HG03565 (cell line): ENCODE measurements at regions not wholly inside any gene's neighbourhood (a gene's known extent, or its start where the extent isn't known, plus 50 kb on each side); places are given as distances from the start of the nearest gene placed in this dataset.

ENCODE experiments used
- ATAC-seq: cut with Tn5 transposase; IDR thresholded peaks from one replicate; pipeline ENCODE4 v1.9.1; 2021; ENCODE audit warnings: mild to moderate bottlenecking, moderate library complexity; ENCODE audit not compliant: unreplicated experiment

DNA sequence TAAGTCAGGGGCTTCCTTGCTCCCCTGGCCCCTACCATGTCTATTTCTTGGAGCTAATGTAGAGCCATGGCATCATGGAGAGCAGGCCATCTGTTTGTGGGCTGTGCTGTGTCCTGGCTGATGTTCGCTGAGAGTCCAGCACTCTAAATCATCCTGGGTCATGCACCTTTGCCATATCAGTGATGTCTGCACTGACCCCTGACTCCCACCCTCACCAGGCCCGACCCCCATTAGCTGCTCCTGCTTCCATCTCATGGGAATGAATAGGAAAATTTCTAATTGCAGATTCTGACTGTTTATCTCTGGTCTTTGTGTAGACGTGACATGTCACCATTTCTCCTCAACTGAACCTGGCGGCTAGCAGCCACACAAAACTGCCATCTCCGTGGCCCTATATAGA is 236.9 kb downstream of the NSG2 start:
- ATAC-seq = no peak

DNA sequence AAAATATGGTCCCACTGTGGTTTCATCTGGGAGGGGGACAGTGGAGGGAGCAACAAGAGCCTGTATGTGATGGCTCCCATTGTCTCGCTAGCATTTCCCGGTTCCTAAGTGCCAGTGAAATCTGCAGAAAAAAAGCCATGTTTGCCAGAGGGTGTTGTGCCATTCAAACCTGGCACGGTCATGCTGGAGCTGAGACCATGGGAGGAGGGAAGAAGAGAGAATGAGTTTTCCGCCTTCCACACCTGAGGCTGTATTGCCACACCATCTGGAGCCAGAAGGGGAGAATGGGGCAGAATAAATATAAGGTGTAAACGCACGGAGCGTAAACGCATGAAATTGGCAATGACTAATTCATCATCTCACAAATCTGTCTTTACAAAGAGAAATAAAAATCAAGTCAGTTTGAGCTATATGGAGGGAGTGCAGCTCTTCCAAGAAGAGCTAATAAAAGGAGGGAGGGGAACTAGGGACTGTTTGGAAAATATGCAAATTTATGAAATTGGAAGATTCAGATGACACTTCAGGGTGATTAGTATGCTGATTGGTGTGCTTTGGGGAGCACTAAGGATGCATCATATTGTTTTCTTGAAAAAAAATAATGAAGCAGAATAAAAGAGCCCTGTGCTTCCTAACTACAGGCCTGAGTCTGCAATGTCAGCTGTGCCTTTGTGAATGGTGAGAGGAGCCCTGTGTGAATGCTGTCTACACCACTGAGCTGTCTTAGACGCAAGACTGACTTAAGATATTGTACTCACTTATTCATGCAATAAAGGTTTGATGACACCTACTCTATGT is 237.9 kb downstream of the NSG2 start:
- ATAC-seq = no peak

GRCh38 chr5:174284873-174285272 is 239.4 kb downstream of the NSG2 start:
- peak; percentile 70 for ATAC-seq

- ATAC-seq = no peak
Measured at GRCh38 chr5:174287761-174288160, 242.3 kb downstream of the NSG2 start.

- ATAC-seq = no peak
Measured at GRCh38 chr5:174288439-174288838, 242.9 kb downstream of the NSG2 start.

DNA sequence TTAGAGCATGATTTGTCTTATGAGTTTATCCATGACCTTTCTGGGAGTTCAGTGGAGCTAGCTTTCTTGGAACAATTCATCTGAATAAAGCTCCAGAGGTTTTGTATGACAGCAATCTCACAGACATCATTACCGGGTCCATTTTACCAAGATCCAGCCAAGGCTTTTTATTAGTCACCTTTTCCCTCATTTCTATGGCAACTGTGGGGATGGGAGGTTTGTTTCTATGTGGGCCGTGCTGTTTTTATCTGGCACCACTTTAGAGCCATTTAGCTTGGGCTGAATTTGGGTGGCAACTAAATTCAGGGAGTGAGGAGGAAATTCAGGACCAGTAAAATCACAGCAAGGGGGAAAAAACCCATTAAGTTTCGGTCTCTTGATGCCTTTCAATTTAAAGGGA is 245.7 kb downstream of the NSG2 start:
- ATAC-seq = no peak

GRCh38 chr5:174292348-174292747 is 246.8 kb downstream of the NSG2 start:
- ATAC-seq = no peak

DNA sequence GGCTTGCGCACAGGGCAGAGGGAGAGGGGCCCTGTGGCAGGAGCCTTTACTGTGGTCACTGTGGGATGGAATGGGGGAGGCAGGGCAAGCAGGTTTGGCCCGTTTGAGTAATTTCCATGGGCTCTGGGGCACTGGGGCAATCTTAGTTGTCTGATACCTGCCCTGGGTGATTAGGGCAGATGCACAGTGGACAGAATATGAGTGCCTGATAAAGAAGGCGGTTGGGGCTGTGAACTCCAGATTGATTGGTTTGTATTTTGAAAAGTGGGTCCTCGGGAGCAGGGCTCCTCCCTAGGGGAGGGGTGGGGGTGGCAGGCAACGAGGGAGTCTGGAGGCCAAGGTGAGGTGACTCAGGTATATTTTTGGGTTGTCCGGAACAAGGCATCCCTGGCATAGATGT is 247.5 kb downstream of the NSG2 start:
- no peak for ATAC-seq

GRCh38 chr5:174293481-174293880 is 248.0 kb downstream of the NSG2 start:
- ATAC-seq = no peak

DNA sequence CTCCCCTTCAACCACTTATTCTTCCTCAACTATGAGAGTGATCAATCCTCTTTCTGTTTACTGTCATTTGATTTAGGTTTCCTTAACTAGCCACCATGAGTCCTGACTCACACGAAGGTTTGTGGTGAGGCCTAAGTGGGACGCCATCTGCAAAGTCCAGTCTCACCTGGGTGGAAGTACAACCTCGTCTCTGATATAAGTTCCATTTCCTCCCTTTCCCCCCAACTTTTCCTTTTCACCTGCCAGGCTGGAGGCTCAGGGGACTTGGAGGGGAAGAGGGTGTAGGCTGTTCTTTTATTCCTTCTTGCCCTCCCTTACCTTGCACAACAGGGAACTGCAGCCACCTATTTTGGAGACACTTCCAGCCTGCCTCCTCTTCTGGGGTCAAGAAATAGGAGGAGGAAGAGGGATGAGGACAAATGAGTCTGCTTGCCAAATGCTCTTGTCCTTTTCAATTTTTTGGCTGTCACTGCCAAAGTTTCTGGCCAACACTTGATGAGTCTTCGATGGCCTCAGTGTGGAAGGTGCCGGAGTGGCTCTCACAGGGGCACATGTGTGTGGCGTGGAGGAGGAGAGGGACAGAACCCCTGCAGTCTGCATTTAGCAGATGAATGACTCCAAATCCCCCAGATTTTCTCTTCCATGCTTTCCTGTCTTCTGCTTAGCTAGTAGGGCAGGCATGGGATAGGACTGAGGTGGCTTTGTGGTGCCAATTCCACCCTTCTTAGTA is 249.6 kb downstream of the NSG2 start:
- ATAC-seq = no peak

- no peak for ATAC-seq
Measured at GRCh38 chr5:174295702-174296436, 250.4 kb downstream of the NSG2 start.

- no peak for ATAC-seq
Measured at GRCh38 chr5:174300118-174300940, 254.8 kb downstream of the NSG2 start.

GRCh38 chr5:174300941-174301761 is 255.6 kb downstream of the NSG2 start:
- no peak for ATAC-seq

DNA sequence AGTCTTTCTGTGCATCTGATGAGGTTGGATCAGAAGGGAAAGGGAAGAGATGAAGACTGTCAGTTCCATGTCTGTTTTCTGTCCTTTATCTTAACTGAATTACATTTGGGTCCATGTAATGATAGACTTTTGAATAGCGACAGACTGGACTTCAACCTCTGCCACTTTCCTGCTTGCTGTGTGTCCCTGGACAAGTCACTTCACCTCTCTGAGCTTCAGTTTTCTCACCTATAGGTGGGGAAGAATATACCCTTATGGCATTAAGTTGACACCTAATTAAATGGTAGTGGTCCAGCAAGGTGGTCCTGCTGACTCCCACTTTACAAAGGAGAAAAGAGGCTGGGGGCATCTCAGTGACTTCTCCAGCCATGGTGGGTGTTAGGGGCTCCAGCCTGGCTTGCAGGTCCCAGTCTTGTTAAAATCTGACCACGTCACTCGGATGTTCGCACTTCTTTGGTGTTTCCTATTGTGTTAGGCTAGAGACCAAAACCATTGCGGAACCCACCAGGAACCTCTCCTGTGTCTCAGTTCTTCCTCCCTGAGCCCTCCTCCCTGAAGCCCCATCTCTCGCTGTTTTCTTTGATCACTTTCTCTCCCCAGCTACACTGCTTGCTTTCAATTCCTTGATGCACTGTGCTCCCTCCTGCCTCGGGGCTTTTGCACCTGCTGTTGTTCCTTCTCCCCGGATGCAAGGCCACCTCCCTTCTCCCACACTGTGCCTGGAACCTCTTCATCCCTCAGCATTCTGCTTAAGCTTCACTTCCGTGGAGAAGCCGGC is 256.5 kb downstream of the NSG2 start:
- ATAC-seq = no peak

DNA sequence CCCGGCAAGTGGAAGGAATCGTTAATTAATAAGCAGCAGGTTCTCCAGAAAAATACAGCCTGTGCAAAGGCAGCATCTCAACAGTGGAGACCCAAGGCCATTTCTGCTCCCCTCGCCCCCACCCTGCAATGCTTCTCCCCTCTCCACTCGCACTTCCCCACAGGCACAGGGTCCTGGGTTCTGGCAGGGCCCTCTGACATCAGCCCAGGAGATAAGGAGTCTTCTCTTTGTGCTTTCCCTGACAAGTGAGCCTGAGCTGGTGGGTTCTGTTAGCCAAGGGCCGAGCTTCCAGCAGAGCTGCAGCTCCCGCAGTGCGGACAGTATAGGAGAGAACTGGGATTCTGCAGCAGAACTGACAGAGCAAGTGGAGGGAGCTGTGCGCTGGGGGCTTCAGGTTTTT is 257.5 kb downstream of the NSG2 start:
- ATAC-seq = no peak

GRCh38 chr5:174303437-174304045 is 258.0 kb downstream of the NSG2 start:
- ATAC-seq = no peak

DNA sequence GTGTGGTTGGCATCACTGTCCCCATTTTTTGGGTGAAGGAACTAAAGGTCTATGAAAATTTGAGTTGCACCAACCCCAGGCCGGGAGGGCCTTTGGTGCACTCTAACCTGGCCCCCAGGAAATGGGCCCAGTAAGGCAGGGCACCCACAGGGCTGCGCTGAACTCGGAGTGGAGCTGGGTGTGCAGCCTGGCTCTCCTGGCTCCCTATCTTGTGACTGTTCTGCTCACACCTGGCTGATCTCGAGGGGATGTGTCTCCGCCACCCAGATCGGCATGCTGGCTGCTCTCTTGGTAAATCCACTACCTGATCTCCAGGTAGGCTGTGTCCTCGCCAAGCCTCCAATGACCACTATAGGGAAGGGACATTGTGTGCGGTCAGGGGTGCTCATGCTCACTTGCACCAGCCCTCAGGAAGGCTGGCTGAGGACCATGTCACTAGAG is 259.8 kb downstream of the NSG2 start:
- no peak for ATAC-seq

DNA sequence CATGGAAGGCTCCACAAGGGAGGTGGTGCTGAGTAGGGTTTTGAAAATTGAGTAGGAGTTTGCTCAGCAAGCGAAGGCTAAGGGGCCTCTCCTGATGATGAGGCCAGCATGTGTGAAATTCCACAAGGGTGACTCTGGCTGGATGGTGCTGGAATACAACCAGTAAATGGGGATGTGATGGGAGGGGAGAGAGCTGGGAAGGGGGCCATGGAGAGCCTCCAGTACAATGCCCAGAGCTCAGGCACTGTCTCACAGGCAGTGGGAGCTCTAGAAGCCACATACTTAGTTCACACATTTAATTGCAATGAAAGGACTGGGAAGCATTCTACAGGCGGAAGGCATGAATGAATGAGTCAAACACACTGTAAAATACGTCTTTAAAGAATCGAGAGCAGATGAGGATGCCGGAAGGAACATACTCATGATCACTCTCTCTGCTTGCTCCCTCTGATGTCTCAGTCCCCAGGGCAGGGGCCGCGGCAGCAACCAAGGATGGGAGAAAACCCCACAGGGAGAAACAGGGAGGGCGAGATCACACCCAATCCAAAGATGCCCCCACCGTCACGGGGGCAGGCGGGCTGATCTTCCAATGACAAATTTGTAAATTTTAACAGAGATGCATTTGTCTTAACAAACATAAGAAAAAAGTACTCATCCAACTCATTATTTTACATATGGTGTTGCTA is 261.0 kb downstream of the NSG2 start:
- no peak for ATAC-seq
